GM23248 (cell line): ENCODE measurements at regions not wholly inside any gene's neighbourhood (a gene's known extent, or its start where the extent isn't known, plus 50 kb on each side); places are given as distances from the start of the nearest gene placed in this dataset.

Source experiments
- DNase-seq: peaks from one replicate; pipeline ENCODE4 v3.0.0-alpha.2; 2015
- H2AFZ ChIP-seq: fragments of 200-600 bp; sonication (generic); 2 replicates; pipeline ENCODE4 v1.6.1; 2016; ENCODE audit warnings: antibody characterized with exemption
- H3F3A ChIP-seq: fragments of 200-600 bp; sonication (generic); 2 replicates; pipeline ENCODE4 v1.6.1; 2016; ENCODE audit warnings: mild to moderate bottlenecking, antibody characterized with exemption, mixed run types; ENCODE audit not compliant: insufficient read depth
- H3K27ac ChIP-seq: fragments of 200-600 bp; sonication (generic); 2 replicates; pipeline ENCODE4 v1.5.1; 2016; ENCODE audit warnings: mild to moderate bottlenecking
- H3K27me3 ChIP-seq: fragments of 200-600 bp; sonication (generic); replicated peaks from 2 replicates; pipeline ENCODE4 v1.6.1; 2016; ENCODE audit warnings: mild to moderate bottlenecking; ENCODE audit not compliant: insufficient read depth
- H3K36me3 ChIP-seq: fragments of 200-600 bp; sonication (generic); 2 replicates; pipeline ENCODE4 v1.6.1; 2016; ENCODE audit warnings: low read depth, mild to moderate bottlenecking
- H3K4me1 ChIP-seq: fragments of 200-600 bp; sonication (generic); 2 replicates; pipeline ENCODE4 v1.6.1; 2016; ENCODE audit warnings: mild to moderate bottlenecking; ENCODE audit not compliant: insufficient read depth
- H3K4me2 ChIP-seq: fragments of 200-600 bp; sonication (generic); one replicate; pipeline ENCODE4 v1.6.1; 2016; ENCODE audit warnings: mild to moderate bottlenecking; ENCODE audit not compliant: unreplicated experiment
- H3K4me3 ChIP-seq: fragments of 200-600 bp; sonication (generic); 2 replicates; pipeline ENCODE4 v1.5.1; 2016; ENCODE audit warnings: mild to moderate bottlenecking
- H3K79me2 ChIP-seq: fragments of 200-600 bp; sonication (generic); 2 replicates; pipeline ENCODE4 v1.6.1; 2016; ENCODE audit warnings: mild to moderate bottlenecking; ENCODE audit not compliant: insufficient read depth
- H3K9ac ChIP-seq: fragments of 200-600 bp; sonication (generic); 2 replicates; pipeline ENCODE4 v1.6.1; 2016; ENCODE audit warnings: mild to moderate bottlenecking
- H3K9me2 ChIP-seq: fragments of 200-600 bp; sonication (generic); 2 replicates; pipeline ENCODE4 v1.6.1; 2016; ENCODE audit warnings: mixed run types, mild to moderate bottlenecking, moderate library complexity; ENCODE audit not compliant: insufficient read depth
- H3K9me3 ChIP-seq: fragments of 200-600 bp; sonication (generic); one replicate; pipeline ENCODE4 v1.6.1; 2017; ENCODE audit warnings: low read depth
- H4K20me1 ChIP-seq: fragments of 200-600 bp; sonication (generic); 2 replicates; pipeline ENCODE4 v1.6.0; 2016; ENCODE audit not compliant: insufficient read depth
- EZH2 ChIP-seq: fragments of 200-600 bp; sonication (generic); IDR thresholded peaks from 2 replicates; pipeline ENCODE4 v1.6.1; 2018; ENCODE audit warnings: antibody characterized with exemption, mild to moderate bottlenecking; ENCODE audit not compliant: insufficient read depth, poor library complexity, severe bottlenecking
- EZH2phosphoT487 ChIP-seq: fragments of 200-600 bp; sonication (generic); IDR thresholded peaks from 2 replicates; pipeline ENCODE4 v1.6.1; 2018; ENCODE audit warnings: antibody characterized with exemption, moderate library complexity, mild to moderate bottlenecking, low read depth; ENCODE audit not compliant: insufficient read depth
- WGBS, 2 experiments: methylation state at CpG; one replicate each; pipeline ENCODE4 v1.1.6; 2015 to 2017; ENCODE audit warnings: low lambda C conversion rate in 2 of 2, low coverage in 1 of 2; ENCODE audit errors: missing lambda C conversion rate in 2 of 2; 5-methylcytosine and 5-hydroxymethylcytosine counted together
- in situ Hi-C: fragments of 300-500 bp; cut with MboI; formaldehyde crosslinking; loops from 2 replicates; pipeline ENCODE4 v1.15.0; 2020

GRCh38 chr6:113447088-113447831 lies 409.9 kb upstream of the MARCKS start:
- Histone ChIP-seq H3K79me2 (no peaks in the 10 kb centered on the region), H4K20me1 (no peaks in the 10 kb centered on the region), H3K4me1 (peaks cover 38% of the 10 kb centered on the region), H3K4me3 (no peak overlapping the region), H2AFZ (no peak overlapping the region), H3F3A (peaks cover 26% of the 10 kb centered on the region), H3K36me3 (no peaks in the 10 kb centered on the region), H3K9me2 (no peaks in the 10 kb centered on the region), H3K9me3 (no peaks in the 10 kb centered on the region), H3K27ac (peak overlapping the region; percentile 77), H3K4me2 (peak overlapping the region; percentile 29), H3K27me3 (no peaks in the 10 kb centered on the region), H3K9ac (0 out of 2 replicates have a peak overlapping the region, but pooled peaks have one; percentile 6)
- in situ Hi-C loops = no loop called here
- TF ChIP-seq EZH2 (no peak), EZH2phosphoT487 (no peak)
- DNase-seq = peak; percentile 90
- 20 to 23% methylated on average over 5 of the region's 5 CpGs for WGBS, 2 experiments

DNA sequence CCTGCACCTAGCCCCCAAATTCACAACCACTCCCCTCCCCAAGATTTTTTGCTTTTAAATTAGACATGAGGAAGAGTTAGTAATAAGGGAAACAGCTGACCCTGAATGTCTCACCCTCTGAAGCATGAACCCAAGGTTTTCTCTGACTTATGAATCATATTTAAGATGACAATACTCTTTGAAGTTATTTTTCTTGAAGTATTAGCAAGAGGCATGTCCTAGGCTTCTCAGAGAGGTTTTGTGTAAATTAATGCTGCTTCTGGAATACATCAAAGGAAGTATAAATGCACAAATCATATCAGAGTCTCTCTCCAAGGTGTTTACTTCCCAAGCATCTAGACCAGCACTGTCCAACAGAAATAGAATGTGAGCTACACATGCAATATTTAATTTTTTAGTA lies 408.1 kb upstream of the MARCKS start:
- Histone ChIP-seq H3K4me3 (no peak overlapping the region), H3K9ac (no peak overlapping the region), H3K27me3 (no peaks in the 10 kb centered on the region), H3K4me1 (peaks cover 38% of the 10 kb centered on the region), H2AFZ (no peak overlapping the region), H3K36me3 (no peaks in the 10 kb centered on the region), H3K27ac (peak overlapping the region; percentile 37), H3K79me2 (no peaks in the 10 kb centered on the region), H4K20me1 (no peaks in the 10 kb centered on the region), H3K9me3 (no peaks in the 10 kb centered on the region), H3K4me2 (peak overlapping the region; percentile 30), H3F3A (peaks cover 26% of the 10 kb centered on the region), H3K9me2 (no peaks in the 10 kb centered on the region)
- in situ Hi-C loops = no loop called here
- TF ChIP-seq EZH2phosphoT487 (no peak), EZH2 (no peak)
- DNase-seq = peak; percentile 79

GRCh38 chr6:113450061-113450465 lies 407.1 kb upstream of the MARCKS start:
- Histone ChIP-seq H3K4me3 (no peak overlapping the region), H3F3A (peaks cover 26% of the 10 kb centered on the region), H3K79me2 (no peaks in the 10 kb centered on the region), H3K9me2 (no peaks in the 10 kb centered on the region), H3K36me3 (no peaks in the 10 kb centered on the region), H3K4me1 (peaks cover 38% of the 10 kb centered on the region), H2AFZ (no peak overlapping the region), H4K20me1 (no peaks in the 10 kb centered on the region), H3K9ac (no peak overlapping the region), H3K27me3 (no peaks in the 10 kb centered on the region), H3K9me3 (no peaks in the 10 kb centered on the region), H3K27ac (no peak overlapping the region), H3K4me2 (no peak overlapping the region)
- WGBS, 2 experiments = 15 to 23% methylated on average over 1 of the region's 1 CpG
- no peak for TF ChIP-seq EZH2phosphoT487
- no peak for TF ChIP-seq EZH2
- peak; percentile 19 for DNase-seq
- in situ Hi-C loops = no loop called here

DNA sequence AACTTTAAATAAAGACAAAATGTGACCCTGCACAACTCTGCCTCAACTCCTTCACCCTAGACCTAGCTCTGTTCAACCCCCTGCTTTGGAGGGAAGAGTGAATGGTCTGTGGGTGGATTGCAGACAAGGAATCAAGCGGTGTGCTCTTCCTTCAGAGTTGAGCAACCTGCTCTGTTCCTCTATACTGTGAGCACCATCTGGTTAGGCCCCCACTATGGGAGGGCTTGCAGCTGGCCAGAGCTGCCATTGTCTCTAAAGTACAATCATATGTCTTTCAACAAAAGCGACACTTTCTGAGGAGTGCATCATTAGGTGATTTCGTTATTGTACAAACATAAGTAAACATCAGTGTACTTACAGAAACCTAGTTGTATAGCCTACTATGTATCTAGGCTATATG lies 406.1 kb upstream of the MARCKS start:
- no peaks in the 10 kb centered on the region for H3K27me3 ChIP-seq
- H3K9ac ChIP-seq = no peak overlapping the region
- H3K4me2 ChIP-seq = no peak overlapping the region
- WGBS, 2 experiments = 97 to 98% methylated on average over 3 of the region's 3 CpGs
- no peaks in the 10 kb centered on the region for H3K36me3 ChIP-seq
- H3K27ac ChIP-seq = no peak overlapping the region
- no peaks in the 10 kb centered on the region for H3K9me2 ChIP-seq
- H4K20me1 ChIP-seq = no peaks in the 10 kb centered on the region
- H3K79me2 ChIP-seq = no peaks in the 10 kb centered on the region
- H3F3A ChIP-seq = peaks cover 26% of the 10 kb centered on the region
- no peak for TF ChIP-seq EZH2phosphoT487
- no peak for TF ChIP-seq EZH2
- in situ Hi-C loops = no loop called here
- DNase-seq = no peak
- no peak overlapping the region for H2AFZ ChIP-seq
- H3K4me3 ChIP-seq = no peak overlapping the region
- H3K9me3 ChIP-seq = no peaks in the 10 kb centered on the region
- H3K4me1 ChIP-seq = peaks cover 38% of the 10 kb centered on the region
